ENCODE measurements at regions not wholly inside any gene's neighbourhood (a gene's known extent, or its start where the extent isn't known, plus 50 kb on each side); places are given as distances from the start of the nearest gene placed in this dataset.
"Not testable (repeated sequence)": the region's sequence is repeated elsewhere in the genome, so short reads cannot be mapped to it uniquely, and the experiment has no call there.

DNA sequence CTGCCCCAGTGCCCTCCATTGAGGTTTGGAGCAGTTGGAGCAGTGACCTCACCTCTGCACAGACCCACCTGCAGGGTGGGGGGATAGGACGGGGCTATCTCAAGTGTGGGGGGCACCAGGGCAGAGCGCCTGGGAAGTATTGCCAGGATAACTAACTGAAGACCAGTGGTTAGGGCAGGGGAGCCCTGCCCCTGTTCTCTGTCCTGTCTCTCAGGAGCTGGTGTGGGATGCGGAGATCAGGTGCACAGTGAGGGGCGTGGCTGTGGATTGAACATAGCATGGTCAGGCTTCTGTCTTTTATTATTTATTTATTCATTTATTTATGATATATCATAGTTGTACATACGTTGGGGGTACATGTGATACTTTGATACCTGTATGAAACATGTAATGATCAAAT is 256.6 kb downstream of the GADD45G start:
- TF ChIP-seq, protein P1, sequence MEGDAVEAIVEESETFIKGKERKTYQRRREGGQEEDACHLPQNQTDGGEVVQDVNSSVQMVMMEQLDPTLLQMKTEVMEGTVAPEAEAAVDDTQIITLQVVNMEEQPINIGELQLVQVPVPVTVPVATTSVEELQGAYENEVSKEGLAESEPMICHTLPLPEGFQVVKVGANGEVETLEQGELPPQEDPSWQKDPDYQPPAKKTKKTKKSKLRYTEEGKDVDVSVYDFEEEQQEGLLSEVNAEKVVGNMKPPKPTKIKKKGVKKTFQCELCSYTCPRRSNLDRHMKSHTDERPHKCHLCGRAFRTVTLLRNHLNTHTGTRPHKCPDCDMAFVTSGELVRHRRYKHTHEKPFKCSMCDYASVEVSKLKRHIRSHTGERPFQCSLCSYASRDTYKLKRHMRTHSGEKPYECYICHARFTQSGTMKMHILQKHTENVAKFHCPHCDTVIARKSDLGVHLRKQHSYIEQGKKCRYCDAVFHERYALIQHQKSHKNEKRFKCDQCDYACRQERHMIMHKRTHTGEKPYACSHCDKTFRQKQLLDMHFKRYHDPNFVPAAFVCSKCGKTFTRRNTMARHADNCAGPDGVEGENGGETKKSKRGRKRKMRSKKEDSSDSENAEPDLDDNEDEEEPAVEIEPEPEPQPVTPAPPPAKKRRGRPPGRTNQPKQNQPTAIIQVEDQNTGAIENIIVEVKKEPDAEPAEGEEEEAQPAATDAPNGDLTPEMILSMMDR (IDR thresholded peaks at IDR 0.05): not testable (repeated sequence)
- TF ChIP-seq POLR2A (IDR thresholded peaks at IDR 0.05): not testable (repeated sequence)

Measured in gastroesophageal sphincter (tissue), 3 donors.